ENCODE measurements at regions not wholly inside any gene's neighbourhood (a gene's known extent, or its start where the extent isn't known, plus 50 kb on each side); places are given as distances from the start of the nearest gene placed in this dataset.

DNA sequence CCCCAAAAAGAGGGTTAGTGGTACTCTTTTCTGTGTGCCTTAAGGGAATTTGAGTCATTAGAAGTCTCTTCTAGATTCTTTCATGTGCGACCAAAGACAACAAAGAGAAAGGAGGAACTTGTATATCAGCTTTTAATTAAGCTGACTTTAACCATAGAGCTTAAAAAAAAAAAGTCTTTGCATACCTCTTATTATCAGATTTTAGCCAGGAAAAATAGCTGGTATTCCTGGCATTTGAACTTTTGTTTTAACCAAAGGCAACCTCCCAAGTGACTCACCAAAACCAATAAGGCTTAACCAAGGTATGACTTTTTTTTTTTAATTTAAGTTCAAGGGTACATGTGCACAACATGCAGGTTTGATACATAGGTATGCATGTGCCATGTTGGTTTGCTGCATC is 375.0 kb downstream of the CDC5L start:
- intact Hi-C loops (cut with micrococcal nuclease), result no loop called here
- Mint-ChIP-seq H3K27me3 (no peaks in the 10 kb centered on the region), H3K4me3 (no peak overlapping the region), H3K36me3 (ENCODE audit: low read depth) (no peaks in the 10 kb centered on the region), H3K4me1 (no peaks in the 10 kb centered on the region), H3K9me3 (peaks cover 21% of the 10 kb centered on the region), H3K27ac (no peak overlapping the region)
- ATAC-seq (ENCODE audit: low read depth), result no peak
- DNase-seq, result no peak
- CTCF ChIA-PET, result no interaction called here
- TF ChIP-seq, protein P1, sequence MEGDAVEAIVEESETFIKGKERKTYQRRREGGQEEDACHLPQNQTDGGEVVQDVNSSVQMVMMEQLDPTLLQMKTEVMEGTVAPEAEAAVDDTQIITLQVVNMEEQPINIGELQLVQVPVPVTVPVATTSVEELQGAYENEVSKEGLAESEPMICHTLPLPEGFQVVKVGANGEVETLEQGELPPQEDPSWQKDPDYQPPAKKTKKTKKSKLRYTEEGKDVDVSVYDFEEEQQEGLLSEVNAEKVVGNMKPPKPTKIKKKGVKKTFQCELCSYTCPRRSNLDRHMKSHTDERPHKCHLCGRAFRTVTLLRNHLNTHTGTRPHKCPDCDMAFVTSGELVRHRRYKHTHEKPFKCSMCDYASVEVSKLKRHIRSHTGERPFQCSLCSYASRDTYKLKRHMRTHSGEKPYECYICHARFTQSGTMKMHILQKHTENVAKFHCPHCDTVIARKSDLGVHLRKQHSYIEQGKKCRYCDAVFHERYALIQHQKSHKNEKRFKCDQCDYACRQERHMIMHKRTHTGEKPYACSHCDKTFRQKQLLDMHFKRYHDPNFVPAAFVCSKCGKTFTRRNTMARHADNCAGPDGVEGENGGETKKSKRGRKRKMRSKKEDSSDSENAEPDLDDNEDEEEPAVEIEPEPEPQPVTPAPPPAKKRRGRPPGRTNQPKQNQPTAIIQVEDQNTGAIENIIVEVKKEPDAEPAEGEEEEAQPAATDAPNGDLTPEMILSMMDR (IDR thresholded peaks at IDR 0.05), result no peak
- POLR2A ChIA-PET, result no interaction called here

DNA sequence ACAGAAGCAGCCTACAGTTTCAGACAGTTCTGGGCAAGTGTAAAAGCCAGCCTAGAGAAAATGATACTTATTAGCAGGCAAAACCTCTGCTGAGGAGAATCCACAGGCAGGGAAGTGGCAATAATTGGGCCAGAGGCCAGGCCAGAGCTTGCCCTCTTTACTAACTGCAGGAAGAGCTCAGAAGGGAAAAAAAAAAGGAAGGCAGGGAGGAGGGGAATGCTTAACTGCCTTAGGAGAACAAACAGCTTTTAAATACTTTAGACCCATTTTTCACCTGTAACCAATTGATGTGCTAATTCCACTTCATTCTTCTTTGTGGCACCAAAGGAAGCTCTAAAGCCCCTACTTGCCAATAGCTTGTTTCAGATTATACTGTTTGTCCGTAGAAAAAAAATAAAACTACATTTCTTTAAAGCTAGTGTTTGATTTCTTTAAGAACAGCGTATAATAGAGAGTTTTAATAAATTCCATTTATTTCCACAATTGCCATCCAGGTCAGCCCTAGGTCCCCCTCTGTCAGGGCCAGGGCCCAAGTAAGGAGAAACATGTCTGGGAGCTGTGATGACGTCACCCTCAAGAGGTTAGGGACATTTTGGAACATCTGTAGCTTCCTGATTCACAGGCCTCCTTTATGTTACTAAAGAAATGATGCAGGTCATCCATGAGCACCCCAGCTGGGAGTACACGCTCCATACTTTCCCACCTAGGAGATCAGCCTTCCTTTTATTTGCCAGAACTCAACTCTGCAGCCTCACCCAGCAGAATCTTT is 384.3 kb downstream of the CDC5L start:
- Mint-ChIP-seq H3K27me3 (peaks cover 7% of the 10 kb centered on the region), H3K27ac (no peak overlapping the region), H3K9me3 (no peaks in the 10 kb centered on the region), H3K4me3 (no peak overlapping the region), H3K4me1 (no peaks in the 10 kb centered on the region), H3K36me3 (ENCODE audit: low read depth) (no peaks in the 10 kb centered on the region)
- POLR2A ChIA-PET, result no interaction called here
- intact Hi-C loops (cut with micrococcal nuclease), result no loop called here
- TF ChIP-seq, protein P1 (IDR thresholded peaks at IDR 0.05), result no peak
- CTCF ChIA-PET, result no interaction called here
- DNase-seq (no peak), ATAC-seq (ENCODE audit: low read depth) (no peak)

DNA sequence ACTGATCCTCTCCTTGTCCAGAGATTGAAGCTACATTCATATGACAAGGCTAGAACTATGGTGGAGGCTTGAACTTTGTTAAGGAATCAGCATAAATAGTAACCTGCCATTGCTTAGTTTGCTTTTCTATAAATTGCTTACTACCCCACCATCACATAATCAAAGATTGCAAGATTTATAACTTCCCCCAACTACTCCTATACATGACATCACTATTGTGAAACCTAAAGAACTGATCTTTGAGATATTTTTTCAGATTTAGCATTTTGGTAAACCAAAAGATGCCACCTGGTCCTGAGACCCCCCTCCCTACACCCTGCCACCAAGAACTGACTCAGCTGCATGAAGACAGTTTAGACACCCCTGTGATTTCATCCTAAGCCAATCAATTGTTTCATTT is 385.3 kb downstream of the CDC5L start:
- intact Hi-C loops (cut with micrococcal nuclease), result no loop called here
- POLR2A ChIA-PET, result no interaction called here
- no peak for DNase-seq
- H3K9me3 Mint-ChIP-seq, result no peaks in the 10 kb centered on the region
- peaks cover 7% of the 10 kb centered on the region for H3K27me3 Mint-ChIP-seq
- CTCF ChIA-PET, result no interaction called here
- no peak overlapping the region for H3K4me3 Mint-ChIP-seq
- TF ChIP-seq, protein P1 (IDR thresholded peaks at IDR 0.05), result no peak
- H3K27ac Mint-ChIP-seq, result no peak overlapping the region
- H3K36me3 Mint-ChIP-seq (ENCODE audit: low read depth), result no peaks in the 10 kb centered on the region
- H3K4me1 Mint-ChIP-seq, result no peaks in the 10 kb centered on the region
- ATAC-seq (ENCODE audit: low read depth), result no peak

DNA sequence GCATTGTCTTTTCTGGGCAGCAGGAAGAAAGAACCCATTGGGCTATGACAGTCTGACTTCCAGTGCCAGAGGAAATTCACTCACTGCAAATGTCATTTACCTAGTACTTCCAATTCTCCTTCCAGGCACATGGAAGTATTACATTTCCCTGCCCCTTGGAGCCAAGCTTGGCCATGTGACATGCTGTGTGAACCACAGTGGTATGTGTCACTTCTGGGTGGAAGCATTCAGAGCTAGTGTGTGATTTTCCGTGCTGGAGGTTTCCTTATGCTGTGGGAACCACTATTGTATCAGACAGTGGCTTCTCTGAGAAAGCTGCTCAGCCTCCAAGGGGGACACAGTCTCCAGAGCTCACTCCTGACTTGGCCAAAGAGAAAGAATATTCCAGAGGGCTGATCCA is 387.6 kb downstream of the CDC5L start:
- intact Hi-C loops (cut with micrococcal nuclease), result no loop called here
- ChIA-PET POLR2A (no interaction called here), CTCF (no interaction called here)
- TF ChIP-seq, protein P1 (IDR thresholded peaks at IDR 0.05), result no peak
- DNase-seq (no peak), ATAC-seq (ENCODE audit: low read depth) (no peak)
- H3K9me3 Mint-ChIP-seq, result no peaks in the 10 kb centered on the region
- no peak overlapping the region for H3K4me3 Mint-ChIP-seq
- peaks cover 7% of the 10 kb centered on the region for H3K27me3 Mint-ChIP-seq
- H3K36me3 Mint-ChIP-seq (ENCODE audit: low read depth), result no peaks in the 10 kb centered on the region
- peaks cover 8% of the 10 kb centered on the region for H3K4me1 Mint-ChIP-seq
- H3K27ac Mint-ChIP-seq, result no peak overlapping the region

DNA sequence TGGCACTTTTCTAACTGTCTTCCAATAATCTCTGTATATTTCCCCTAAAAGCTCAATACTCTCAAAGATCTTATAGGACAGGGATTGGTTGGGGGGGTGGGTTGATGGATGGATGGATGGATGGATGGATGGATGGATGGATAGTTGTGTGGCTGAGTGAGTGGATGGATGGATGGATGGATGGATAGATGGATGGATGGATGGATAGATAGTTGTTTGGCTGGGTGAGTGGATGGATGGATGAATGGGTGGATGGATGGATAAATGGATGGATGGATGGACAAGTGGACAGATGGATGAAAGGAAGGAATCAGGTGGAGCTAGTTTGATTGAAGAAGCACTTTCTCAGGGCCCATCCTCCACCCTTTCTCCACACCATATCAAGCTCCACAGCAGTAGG is 388.8 kb downstream of the CDC5L start:
- no peaks in the 10 kb centered on the region for H3K9me3 Mint-ChIP-seq
- H3K36me3 Mint-ChIP-seq (ENCODE audit: low read depth), result no peaks in the 10 kb centered on the region
- ATAC-seq (ENCODE audit: low read depth) (no peak), DNase-seq (no peak)
- TF ChIP-seq, protein P1 (IDR thresholded peaks at IDR 0.05), result no peak
- H3K27ac Mint-ChIP-seq, result no peak overlapping the region
- no peak overlapping the region for H3K4me3 Mint-ChIP-seq
- CTCF ChIA-PET, result no interaction called here
- H3K4me1 Mint-ChIP-seq, result peaks cover 8% of the 10 kb centered on the region
- H3K27me3 Mint-ChIP-seq, result peaks cover 7% of the 10 kb centered on the region
- intact Hi-C loops (cut with micrococcal nuclease), result no loop called here
- POLR2A ChIA-PET, result no interaction called here
